Neural cell (in vitro differentiated cells): ENCODE measurements at regions not wholly inside any gene's neighbourhood (a gene's known extent, or its start where the extent isn't known, plus 50 kb on each side); places are given as distances from the start of the nearest gene placed in this dataset.

Experiments
- H2AFZ ChIP-seq: fragments of 200-600, 300-800 bp; sonication (generic), shearing (Covaris generic); 2 replicates; pipeline ENCODE4 v1.6.0; 2014; ENCODE audit warnings: low read depth, mild to moderate bottlenecking, antibody characterized with exemption, low read length, moderate library complexity
- H3F3A ChIP-seq: fragments of 200-600 bp; shearing (Covaris generic); 2 replicates; pipeline ENCODE4 v1.6.1; 2016; ENCODE audit warnings: mild to moderate bottlenecking, moderate library complexity, mixed read lengths, antibody characterized with exemption, low read length; ENCODE audit not compliant: insufficient read depth, poor library complexity, severe bottlenecking
- H3K27ac ChIP-seq: fragments of 200-600, 300-800 bp; sonication (generic), shearing (Covaris generic); 2 replicates; pipeline ENCODE4 v1.5.1; 2014; ENCODE audit warnings: mild to moderate bottlenecking, low read length, moderate library complexity
- H3K27me3 ChIP-seq: fragments of 300-800, 200-600 bp; sonication (generic), shearing (Covaris generic); 2 replicates; pipeline ENCODE4 v1.6.0; 2014; ENCODE audit warnings: mild to moderate bottlenecking, low read depth, low read length, moderate library complexity; ENCODE audit not compliant: insufficient read depth
- H3K36me3 ChIP-seq: fragments of 300-800, 200-600 bp; sonication (generic), shearing (Covaris generic); 2 replicates; pipeline ENCODE4 v1.5.1; 2014; ENCODE audit warnings: mild to moderate bottlenecking, antibody characterized with exemption, low read length, moderate library complexity; ENCODE audit not compliant: insufficient read depth
- H3K4me2 ChIP-seq: fragments of 300-800, 200-600 bp; sonication (generic), shearing (Covaris generic); 2 replicates; pipeline ENCODE4 v1.6.0; 2014; ENCODE audit warnings: mild to moderate bottlenecking, low read length
- H3K4me3 ChIP-seq: fragments of 300-800, 200-600 bp; sonication (generic), shearing (Covaris generic); 2 replicates; pipeline ENCODE4 v1.5.1; 2014; ENCODE audit warnings: mild to moderate bottlenecking, low read length, moderate library complexity
- H3K79me2 ChIP-seq: fragments of 200-600 bp; shearing (Covaris generic); replicated peaks from 2 replicates; pipeline ENCODE4 v1.6.0; 2014; ENCODE audit warnings: mild to moderate bottlenecking, low read length, moderate library complexity; ENCODE audit not compliant: insufficient read depth
- H3K9ac ChIP-seq: fragments of 300-800, 200-600 bp; sonication (generic), shearing (Covaris generic); 2 replicates; pipeline ENCODE4 v1.6.1; 2016; ENCODE audit warnings: mild to moderate bottlenecking, low read length, mixed read lengths
- H3K9me2 ChIP-seq: fragments of 200-600 bp; shearing (Covaris generic); 2 replicates; pipeline ENCODE4 v1.6.1; 2016; ENCODE audit warnings: mild to moderate bottlenecking, low read length, mixed read lengths; ENCODE audit not compliant: insufficient read depth
- H3K9me3 ChIP-seq: fragments of 200-600, 300-800 bp; sonication (generic), shearing (Covaris generic); 2 replicates; pipeline ENCODE4 v1.6.1; 2016; ENCODE audit warnings: mild to moderate bottlenecking, mixed run types, low read length, moderate library complexity, mixed read lengths
- H4K20me1 ChIP-seq: fragments of 200-600 bp; shearing (Covaris generic); 2 replicates; pipeline ENCODE4 v1.6.1; 2016; ENCODE audit warnings: mild to moderate bottlenecking, mixed run types; ENCODE audit not compliant: insufficient read depth
- EP300 ChIP-seq: fragments of 450-650 bp; conservative IDR thresholded peaks from 2 replicates; pipeline ENCODE4 v1.6.1; 2014; ENCODE audit warnings: antibody characterized with exemption, mild to moderate bottlenecking, moderate library complexity; ENCODE audit not compliant: poor library complexity, severe bottlenecking
- EZH2 ChIP-seq: fragments of 200-600, 300-800 bp; shearing (Covaris generic), sonication (generic); IDR thresholded peaks from 2 replicates; pipeline ENCODE4 v1.6.1; 2014; ENCODE audit warnings: antibody characterized with exemption, low read length, borderline replicate concordance, mild to moderate bottlenecking; ENCODE audit not compliant: insufficient read depth, poor library complexity, severe bottlenecking
- MXI1 ChIP-seq: fragments of 450-650 bp; conservative IDR thresholded peaks from 2 replicates; pipeline ENCODE4 v1.6.1; 2014; ENCODE audit warnings: antibody characterized with exemption, mild to moderate bottlenecking; ENCODE audit not compliant: poor library complexity, severe bottlenecking
- POLR2AphosphoS5 ChIP-seq: IDR thresholded peaks from 2 replicates; pipeline ENCODE4 v1.6.1; 2012
- RAD21 ChIP-seq: fragments of 450-650 bp; conservative IDR thresholded peaks from 2 replicates; pipeline ENCODE4 v1.6.1; 2014; ENCODE audit warnings: antibody characterized with exemption, mild to moderate bottlenecking, moderate library complexity
- SMC3 ChIP-seq: fragments of 450-650 bp; conservative IDR thresholded peaks from 2 replicates; pipeline ENCODE4 v1.6.1; 2014; ENCODE audit warnings: antibody characterized with exemption, mild to moderate bottlenecking, moderate library complexity; ENCODE audit not compliant: poor library complexity
- TAF1 ChIP-seq: IDR thresholded peaks from 2 replicates; pipeline ENCODE4 v1.6.1; 2012; ENCODE audit warnings: low read depth
- TF ChIP-seq, protein P1 (sequence below): IDR thresholded peaks from 2 replicates; pipeline ENCODE4 v1.6.1; 2012; ENCODE audit warnings: borderline replicate concordance
- TF ChIP-seq, protein P2 (sequence below): fragments of 450-650 bp; IDR thresholded peaks from 2 replicates; pipeline ENCODE4 v1.5.1; 2014; ENCODE audit warnings: antibody characterized with exemption, mild to moderate bottlenecking, moderate library complexity; ENCODE audit not compliant: poor library complexity, severe bottlenecking

DNA sequence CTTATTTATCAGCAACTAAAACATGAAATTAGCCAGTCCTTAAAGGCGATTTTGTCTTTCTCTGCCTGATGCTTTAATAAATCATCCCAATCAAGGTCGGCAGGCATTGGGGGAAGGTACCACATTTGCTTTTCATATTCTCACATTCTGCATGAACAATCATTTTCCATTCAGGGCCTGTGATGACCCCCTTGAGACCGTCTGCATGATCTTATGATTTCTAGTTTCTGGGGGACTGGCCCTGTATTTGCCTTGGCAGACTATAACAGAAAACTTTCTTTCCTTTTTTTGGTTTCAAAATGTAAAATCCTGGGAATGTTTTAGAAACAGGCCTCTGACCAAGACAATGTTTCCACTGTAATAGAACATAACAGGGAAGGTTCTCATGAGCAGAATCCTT, 296.8 kb downstream of the IDS start:
- Histone ChIP-seq H3K79me2 (no peaks in the 10 kb centered on the region), H3K27ac (no peak overlapping the region), H3K27me3 (no peaks in the 10 kb centered on the region), H2AFZ (no peak overlapping the region), H3K36me3 (no peaks in the 10 kb centered on the region), H3K4me3 (no peak overlapping the region), H3K9me2 (no peaks in the 10 kb centered on the region), H4K20me1 (no peaks in the 10 kb centered on the region), H3F3A (no peaks in the 10 kb centered on the region), H3K9ac (no peak overlapping the region), H3K4me2 (no peak overlapping the region), H3K9me3 (no peaks in the 10 kb centered on the region)
- TF ChIP-seq EZH2: no peak
- TF ChIP-seq RAD21: no peak
- no peak for TF ChIP-seq EP300
- no peak for TF ChIP-seq POLR2AphosphoS5
- TF ChIP-seq, protein P1, sequence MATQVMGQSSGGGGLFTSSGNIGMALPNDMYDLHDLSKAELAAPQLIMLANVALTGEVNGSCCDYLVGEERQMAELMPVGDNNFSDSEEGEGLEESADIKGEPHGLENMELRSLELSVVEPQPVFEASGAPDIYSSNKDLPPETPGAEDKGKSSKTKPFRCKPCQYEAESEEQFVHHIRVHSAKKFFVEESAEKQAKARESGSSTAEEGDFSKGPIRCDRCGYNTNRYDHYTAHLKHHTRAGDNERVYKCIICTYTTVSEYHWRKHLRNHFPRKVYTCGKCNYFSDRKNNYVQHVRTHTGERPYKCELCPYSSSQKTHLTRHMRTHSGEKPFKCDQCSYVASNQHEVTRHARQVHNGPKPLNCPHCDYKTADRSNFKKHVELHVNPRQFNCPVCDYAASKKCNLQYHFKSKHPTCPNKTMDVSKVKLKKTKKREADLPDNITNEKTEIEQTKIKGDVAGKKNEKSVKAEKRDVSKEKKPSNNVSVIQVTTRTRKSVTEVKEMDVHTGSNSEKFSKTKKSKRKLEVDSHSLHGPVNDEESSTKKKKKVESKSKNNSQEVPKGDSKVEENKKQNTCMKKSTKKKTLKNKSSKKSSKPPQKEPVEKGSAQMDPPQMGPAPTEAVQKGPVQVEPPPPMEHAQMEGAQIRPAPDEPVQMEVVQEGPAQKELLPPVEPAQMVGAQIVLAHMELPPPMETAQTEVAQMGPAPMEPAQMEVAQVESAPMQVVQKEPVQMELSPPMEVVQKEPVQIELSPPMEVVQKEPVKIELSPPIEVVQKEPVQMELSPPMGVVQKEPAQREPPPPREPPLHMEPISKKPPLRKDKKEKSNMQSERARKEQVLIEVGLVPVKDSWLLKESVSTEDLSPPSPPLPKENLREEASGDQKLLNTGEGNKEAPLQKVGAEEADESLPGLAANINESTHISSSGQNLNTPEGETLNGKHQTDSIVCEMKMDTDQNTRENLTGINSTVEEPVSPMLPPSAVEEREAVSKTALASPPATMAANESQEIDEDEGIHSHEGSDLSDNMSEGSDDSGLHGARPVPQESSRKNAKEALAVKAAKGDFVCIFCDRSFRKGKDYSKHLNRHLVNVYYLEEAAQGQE: no peak
- TF ChIP-seq, protein P2, sequence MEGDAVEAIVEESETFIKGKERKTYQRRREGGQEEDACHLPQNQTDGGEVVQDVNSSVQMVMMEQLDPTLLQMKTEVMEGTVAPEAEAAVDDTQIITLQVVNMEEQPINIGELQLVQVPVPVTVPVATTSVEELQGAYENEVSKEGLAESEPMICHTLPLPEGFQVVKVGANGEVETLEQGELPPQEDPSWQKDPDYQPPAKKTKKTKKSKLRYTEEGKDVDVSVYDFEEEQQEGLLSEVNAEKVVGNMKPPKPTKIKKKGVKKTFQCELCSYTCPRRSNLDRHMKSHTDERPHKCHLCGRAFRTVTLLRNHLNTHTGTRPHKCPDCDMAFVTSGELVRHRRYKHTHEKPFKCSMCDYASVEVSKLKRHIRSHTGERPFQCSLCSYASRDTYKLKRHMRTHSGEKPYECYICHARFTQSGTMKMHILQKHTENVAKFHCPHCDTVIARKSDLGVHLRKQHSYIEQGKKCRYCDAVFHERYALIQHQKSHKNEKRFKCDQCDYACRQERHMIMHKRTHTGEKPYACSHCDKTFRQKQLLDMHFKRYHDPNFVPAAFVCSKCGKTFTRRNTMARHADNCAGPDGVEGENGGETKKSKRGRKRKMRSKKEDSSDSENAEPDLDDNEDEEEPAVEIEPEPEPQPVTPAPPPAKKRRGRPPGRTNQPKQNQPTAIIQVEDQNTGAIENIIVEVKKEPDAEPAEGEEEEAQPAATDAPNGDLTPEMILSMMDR: no peak
- TF ChIP-seq SMC3: no peak
- no peak for TF ChIP-seq MXI1
- no peak for TF ChIP-seq TAF1

DNA sequence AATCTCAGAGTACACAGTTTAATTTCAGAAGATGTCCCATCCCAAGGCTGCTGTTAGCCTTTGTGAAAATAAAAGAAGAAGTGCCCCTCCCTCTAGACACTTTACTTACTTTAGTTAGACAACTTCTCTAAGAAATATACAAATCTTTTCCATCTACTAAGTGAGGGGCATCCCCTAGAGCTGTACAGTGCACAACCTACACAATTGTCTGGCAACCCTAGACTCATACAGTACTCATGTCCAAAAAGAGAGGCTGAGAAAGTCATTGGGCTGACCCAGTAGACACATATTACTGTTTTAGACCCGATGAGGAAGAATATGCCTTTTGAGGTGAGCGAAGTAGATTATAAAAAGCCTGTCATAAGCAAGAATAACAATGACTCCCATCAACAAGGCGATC, 297.6 kb downstream of the IDS start:
- H3F3A ChIP-seq: no peaks in the 10 kb centered on the region
- H2AFZ ChIP-seq: no peak overlapping the region
- H3K9me3 ChIP-seq: no peaks in the 10 kb centered on the region
- H3K27ac ChIP-seq: no peak overlapping the region
- no peaks in the 10 kb centered on the region for H3K79me2 ChIP-seq
- H4K20me1 ChIP-seq: no peaks in the 10 kb centered on the region
- H3K36me3 ChIP-seq: no peaks in the 10 kb centered on the region
- no peaks in the 10 kb centered on the region for H3K9me2 ChIP-seq
- H3K4me2 ChIP-seq: no peak overlapping the region
- H3K27me3 ChIP-seq: no peaks in the 10 kb centered on the region
- H3K9ac ChIP-seq: no peak overlapping the region
- TF ChIP-seq RAD21 (no peak), SMC3 (no peak), EP300 (no peak), TAF1 (no peak), POLR2AphosphoS5 (no peak), EZH2 (no peak)
- TF ChIP-seq, protein P1: no peak
- TF ChIP-seq, protein P2: no peak
- H3K4me3 ChIP-seq: no peak overlapping the region
